K562 (cell line): ENCODE measurements at regions not wholly inside any gene's neighbourhood (a gene's known extent, or its start where the extent isn't known, plus 50 kb on each side); places are given as distances from the start of the nearest gene placed in this dataset.

Experiments
- HNRNPK ChIP-seq: fragments of 200-400 bp; formaldehyde crosslinking; IDR thresholded peaks from one replicate; pipeline ENCODE4 v1.6.1; 2018; ENCODE audit warnings: mild to moderate bottlenecking, low read depth, low read length; ENCODE audit not compliant: poor library complexity, severe bottlenecking
- TCF7 ChIP-seq: sonication (generic); IDR thresholded peaks from 2 replicates; pipeline ENCODE4 v1.6.1; 2016; ENCODE audit warnings: antibody characterized with exemption, borderline replicate concordance
- ZNF717 ChIP-seq: fragments of 250-450 bp; sonication (Bioruptor Pico); IDR thresholded peaks from 2 replicates; pipeline ENCODE4 v1.5.0; 2021
- TF ChIP-seq, protein P1 (sequence below): fragments of 250-450 bp; sonication (Bioruptor Pico); IDR thresholded peaks from 2 replicates; pipeline ENCODE4 v1.4.0; 2020
- TF ChIP-seq, protein P2 (sequence below): IDR thresholded peaks from 3 replicates; pipeline ENCODE4 v1.6.1; 2011; ENCODE audit warnings: borderline replicate concordance, mild to moderate bottlenecking; ENCODE audit not compliant: insufficient read length, insufficient read depth

DNA sequence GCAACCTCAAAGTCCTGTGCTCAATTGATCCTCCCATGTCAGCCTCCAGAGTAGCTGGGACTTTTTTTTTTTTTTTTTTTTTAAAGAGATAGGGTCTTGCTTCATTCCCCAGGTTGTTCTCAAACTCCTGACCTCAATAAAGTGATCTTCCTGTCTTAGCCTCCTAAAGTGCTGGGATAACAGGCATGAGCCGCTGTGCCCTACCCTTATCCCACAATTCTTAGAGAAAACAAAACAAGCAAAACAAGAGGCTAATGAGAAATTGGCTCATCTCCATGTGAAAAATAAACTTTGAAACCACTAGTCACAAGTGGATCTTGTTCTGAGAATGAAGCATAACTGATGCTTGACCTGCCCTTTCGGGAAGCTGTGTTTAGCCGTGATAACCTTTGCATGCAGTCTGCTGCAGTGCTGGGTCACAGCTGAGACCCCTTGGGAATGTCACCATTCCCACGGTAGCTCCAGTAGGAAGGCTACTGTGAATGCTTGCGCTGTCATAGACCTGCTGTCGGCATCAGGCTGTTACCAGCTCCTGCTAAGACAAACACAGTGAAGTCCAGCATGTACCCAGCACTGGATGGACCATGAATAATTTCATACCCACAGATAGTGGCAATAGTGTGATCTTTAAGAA, 290.7 kb upstream of the KIAA1217 start (continued):
- TF ChIP-seq, protein P1, sequence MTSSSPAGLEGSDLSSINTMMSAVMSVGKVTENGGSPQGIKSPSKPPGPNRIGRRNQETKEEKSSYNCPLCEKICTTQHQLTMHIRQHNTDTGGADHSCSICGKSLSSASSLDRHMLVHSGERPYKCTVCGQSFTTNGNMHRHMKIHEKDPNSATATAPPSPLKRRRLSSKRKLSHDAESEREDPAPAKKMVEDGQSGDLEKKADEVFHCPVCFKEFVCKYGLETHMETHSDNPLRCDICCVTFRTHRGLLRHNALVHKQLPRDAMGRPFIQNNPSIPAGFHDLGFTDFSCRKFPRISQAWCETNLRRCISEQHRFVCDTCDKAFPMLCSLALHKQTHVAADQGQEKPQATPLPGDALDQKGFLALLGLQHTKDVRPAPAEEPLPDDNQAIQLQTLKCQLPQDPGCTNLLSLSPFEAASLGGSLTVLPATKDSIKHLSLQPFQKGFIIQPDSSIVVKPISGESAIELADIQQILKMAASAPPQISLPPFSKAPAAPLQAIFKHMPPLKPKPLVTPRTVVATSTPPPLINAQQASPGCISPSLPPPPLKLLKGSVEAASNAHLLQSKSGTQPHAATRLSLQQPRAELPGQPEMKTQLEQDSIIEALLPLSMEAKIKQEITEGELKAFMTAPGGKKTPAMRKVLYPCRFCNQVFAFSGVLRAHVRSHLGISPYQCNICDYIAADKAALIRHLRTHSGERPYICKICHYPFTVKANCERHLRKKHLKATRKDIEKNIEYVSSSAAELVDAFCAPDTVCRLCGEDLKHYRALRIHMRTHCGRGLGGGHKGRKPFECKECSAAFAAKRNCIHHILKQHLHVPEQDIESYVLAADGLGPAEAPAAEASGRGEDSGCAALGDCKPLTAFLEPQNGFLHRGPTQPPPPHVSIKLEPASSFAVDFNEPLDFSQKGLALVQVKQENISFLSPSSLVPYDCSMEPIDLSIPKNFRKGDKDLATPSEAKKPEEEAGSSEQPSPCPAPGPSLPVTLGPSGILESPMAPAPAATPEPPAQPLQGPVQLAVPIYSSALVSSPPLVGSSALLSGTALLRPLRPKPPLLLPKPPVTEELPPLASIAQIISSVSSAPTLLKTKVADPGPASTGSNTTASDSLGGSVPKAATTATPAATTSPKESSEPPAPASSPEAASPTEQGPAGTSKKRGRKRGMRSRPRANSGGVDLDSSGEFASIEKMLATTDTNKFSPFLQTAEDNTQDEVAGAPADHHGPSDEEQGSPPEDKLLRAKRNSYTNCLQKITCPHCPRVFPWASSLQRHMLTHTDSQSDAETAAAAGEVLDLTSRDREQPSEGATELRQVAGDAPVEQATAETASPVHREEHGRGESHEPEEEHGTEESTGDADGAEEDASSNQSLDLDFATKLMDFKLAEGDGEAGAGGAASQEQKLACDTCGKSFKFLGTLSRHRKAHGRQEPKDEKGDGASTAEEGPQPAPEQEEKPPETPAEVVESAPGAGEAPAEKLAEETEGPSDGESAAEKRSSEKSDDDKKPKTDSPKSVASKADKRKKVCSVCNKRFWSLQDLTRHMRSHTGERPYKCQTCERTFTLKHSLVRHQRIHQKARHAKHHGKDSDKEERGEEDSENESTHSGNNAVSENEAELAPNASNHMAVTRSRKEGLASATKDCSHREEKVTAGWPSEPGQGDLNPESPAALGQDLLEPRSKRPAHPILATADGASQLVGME (CRISPR knock-in tag), result no peak
- TF ChIP-seq, protein P2, sequence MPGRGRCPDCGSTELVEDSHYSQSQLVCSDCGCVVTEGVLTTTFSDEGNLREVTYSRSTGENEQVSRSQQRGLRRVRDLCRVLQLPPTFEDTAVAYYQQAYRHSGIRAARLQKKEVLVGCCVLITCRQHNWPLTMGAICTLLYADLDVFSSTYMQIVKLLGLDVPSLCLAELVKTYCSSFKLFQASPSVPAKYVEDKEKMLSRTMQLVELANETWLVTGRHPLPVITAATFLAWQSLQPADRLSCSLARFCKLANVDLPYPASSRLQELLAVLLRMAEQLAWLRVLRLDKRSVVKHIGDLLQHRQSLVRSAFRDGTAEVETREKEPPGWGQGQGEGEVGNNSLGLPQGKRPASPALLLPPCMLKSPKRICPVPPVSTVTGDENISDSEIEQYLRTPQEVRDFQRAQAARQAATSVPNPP, result no peak
- no peak for TF ChIP-seq TCF7
- TF ChIP-seq ZNF717 (CRISPR knock-in tag), result no peak
- TF ChIP-seq HNRNPK, result no peak
